ACHN (cell line): ENCODE measurements at regions not wholly inside any gene's neighbourhood (a gene's known extent, or its start where the extent isn't known, plus 50 kb on each side); places are given as distances from the start of the nearest gene placed in this dataset.

Experiments
- DNase-seq: peaks from one replicate; pipeline ENCODE4 v3.0.0-alpha.2; 2015
- in situ Hi-C: cut with HindIII; loops from 2 replicates; pipeline ENCODE4 v1.10.0; 2017; ENCODE audit warnings: low sequenced_read_pairs, low pct_ligation_motif_present, low pct_unique_long_range_greater_than_20kb

DNA sequence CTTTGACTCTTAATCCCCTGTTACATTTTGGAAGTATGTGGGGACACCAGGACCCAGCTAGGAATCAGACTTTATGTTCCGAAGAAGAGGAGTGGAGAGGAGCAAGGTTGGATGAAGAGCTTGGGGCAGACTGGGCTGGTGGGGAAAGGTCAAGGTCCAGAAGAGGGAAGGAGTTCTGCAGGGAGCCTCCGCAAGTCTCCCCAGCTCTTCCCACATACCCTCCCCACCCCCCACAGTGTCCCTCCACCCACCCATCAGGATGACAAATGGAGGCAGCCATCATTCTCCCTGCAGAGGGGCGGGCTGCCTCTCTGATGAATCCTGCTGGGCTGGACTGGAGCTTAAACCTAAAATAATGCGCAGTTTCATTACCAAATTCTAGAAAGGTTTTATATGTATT lies 77.2 kb downstream of the ACKR3 start:
- no peak for DNase-seq
- in situ Hi-C loops = no loop called here

DNA sequence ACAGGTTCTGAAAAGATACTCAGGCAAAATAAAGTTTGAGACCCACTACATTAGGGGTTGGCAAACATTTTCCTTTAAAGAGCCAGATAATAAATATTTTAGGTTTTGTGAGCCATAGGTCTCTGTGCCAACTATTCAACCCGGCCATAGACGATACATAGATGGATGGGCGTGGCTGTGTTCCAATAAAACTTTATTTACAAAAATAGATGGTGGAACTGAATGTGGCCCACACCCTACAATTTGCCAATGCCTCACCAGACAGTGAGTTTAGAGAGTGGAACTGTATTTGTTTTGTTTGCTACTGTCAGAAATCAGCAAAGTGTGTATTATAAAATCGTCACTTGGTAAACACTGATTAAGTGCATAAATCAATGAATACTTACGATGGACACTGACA lies 78.0 kb downstream of the ACKR3 start:
- no peak for DNase-seq
- in situ Hi-C loops = no loop called here

DNA sequence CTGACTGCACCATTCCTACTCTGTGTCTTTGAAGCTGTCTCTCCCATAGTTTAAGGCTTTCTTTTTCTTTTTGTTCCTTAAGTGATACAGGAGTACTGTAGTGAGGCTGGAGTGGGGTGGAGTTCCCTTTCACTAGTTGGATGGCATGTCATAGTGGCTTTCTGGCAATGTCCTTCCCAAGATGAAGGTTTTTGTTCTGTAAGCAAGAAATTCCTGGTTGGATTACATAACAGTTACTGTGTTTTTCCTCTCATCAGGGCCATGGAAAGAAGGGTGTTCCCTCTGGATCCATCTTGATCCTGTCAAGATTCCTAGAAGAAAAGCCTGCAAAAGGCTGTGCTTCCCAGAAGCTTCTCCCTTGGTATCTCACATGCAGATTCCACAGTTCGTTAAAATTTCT lies 84.2 kb downstream of the ACKR3 start:
- no peak for DNase-seq
- in situ Hi-C loops = no loop called here

DNA sequence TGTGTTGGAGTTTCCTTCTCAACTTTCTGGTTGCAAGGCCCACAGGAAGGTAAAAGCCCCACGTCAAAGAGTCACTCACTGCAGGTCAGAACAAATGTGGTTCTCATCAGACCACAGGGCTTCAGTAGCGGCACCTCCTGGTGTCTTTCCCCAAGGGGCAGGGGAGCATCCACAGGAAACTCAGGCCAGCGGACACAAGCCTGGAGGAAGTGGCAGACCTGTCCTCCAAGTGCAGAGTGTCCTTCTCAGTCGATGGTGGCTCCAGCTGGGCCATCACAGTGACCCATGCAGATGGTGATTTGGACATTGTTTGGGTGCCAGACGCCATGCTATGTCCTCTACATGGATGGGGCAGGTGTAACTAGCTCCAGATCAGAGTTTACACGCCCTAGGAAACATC lies 84.9 kb downstream of the ACKR3 start:
- DNase-seq = no peak
- in situ Hi-C loops = no loop called here

DNA sequence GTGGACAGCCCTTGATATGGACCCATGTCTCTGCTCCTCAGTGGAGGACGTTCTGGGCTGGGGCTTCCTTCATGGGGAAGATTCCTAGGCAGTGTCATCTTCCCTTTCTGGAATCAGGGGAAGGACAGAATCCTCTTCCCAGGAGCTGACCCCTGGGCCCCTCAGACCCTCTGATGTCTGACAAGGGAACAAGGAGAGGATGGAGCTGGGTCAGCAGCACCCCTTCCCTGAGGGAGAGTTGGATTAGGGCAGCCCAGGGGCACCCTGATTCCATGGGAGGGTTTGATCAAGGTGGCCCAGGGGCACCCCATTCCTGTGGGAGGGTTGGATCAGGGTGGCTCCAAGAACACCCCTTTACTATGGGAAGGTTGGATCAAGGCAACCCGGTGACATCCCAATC lies 86.5 kb downstream of the ACKR3 start:
- no peak for DNase-seq
- in situ Hi-C loops = no loop called here

DNA sequence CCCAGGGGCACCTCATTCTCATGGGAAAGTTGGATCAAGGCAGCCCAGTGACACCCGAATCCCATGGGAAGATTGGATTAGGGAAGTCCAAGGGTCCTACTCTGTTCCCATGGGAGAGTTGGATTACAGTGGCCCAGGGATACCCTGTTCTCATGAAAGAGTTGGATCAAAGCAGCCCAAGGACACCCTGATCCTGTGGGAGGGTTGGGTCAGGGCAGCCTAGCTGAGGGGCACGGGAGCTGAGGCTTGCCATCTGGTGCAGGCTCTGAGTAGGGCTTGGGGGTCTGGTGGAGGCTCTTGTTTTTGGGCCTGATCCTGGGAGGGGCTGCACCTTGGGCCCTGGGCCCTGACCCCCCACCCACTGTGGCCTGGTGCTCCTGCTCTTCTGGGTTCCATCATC lies 87.1 kb downstream of the ACKR3 start:
- in situ Hi-C loops = no loop called here
- no peak for DNase-seq

DNA sequence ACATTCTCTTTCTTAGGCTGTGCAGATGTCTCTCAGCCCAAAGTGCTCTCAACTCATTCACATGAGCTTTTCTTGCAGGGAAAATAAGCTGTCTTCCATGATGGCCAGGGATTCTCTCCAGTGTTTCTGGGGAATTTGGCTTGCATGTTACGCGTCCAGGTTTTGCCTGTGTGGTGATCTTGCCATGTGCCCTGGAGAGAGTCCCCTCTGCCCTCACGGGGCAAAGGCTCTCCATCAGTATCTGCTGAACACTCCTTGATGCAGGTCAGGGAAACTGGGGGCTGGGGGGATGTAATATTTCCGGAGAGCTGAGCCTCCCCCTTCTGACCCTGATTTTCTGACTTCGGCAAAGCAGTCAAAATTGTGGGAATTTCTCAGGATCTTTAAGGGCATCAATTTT lies 87.6 kb downstream of the ACKR3 start:
- in situ Hi-C loops = no loop called here
- DNase-seq = no peak

DNA sequence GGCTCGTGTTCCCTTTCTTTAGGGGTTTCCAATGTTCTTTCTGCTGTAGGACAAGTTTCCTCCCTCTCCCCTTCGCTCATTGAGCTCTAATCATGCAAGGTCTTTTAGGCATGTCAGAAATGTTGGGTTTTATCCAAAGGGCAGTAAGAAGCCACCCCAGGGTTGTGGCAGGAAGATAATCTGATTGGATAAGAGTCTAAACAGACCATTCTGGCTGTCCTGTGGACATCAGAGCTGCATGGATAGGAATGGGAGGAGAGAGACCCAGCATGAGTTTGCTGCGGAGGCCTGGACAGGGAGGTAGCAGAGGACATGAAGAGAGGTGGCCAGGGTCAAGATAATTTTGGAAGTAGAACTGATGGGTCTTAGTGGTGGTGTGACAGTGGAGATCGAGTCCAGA lies 88.2 kb downstream of the ACKR3 start:
- in situ Hi-C loops = no loop called here
- DNase-seq = no peak

DNA sequence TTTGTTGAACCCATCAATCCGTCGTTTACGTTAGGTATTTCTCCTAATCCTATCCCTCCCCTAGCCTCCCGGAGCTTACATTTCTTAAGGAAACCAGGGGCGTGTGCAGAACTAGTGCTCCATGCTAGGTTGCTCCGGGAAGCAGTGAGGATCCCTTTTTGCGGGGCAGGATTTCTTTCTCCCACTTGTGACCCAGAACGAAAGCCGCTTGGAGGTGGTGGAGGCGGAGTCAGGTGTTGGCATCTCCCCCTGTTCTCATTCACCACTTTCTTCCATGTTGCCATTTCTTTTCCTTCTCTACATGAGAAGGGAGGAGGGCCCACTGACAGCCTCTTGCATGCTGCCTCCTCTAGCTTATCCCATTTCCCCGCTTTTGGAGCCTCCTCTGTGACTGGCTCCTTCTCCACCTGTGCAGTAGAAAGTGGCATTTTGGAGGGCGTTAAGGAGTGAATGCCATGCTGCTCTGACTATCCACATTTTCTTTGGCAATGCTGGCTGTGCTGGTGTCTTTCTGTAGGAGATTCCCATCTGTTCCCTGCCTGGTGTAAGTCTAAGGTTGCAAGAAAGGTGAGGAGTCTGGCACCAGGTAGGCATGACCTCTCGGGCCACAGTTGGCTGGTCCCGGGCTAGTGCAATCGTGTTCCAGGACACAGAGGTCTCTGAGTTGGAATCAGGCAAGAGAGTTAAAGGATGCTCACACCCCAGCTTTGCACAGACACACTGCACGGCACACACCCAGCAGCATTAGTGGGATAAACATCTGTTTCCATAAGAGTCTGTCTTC lies 89.5 kb downstream of the ACKR3 start:
- no peak for DNase-seq
- in situ Hi-C loops = no loop called here

DNA sequence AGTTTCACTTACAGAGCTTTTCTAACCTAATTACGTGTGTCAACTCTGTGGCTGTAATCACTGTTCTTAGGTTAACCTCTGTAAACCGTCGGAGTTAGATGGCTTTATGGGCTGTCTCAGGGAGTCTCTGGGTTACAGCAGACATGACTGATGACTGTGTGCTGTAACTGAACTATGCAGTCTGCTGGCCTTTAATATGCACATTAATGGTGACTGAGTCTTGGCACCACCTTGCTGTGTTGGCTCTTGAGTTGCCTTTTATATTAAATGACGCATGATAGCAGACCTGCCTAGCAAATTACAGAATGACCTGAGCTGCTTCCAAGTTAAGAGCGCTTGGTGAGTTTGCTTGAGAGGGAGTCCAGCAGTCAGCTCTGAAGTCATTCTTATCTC lies 90.1 kb downstream of the ACKR3 start:
- DNase-seq = no peak
- in situ Hi-C loops = no loop called here

DNA sequence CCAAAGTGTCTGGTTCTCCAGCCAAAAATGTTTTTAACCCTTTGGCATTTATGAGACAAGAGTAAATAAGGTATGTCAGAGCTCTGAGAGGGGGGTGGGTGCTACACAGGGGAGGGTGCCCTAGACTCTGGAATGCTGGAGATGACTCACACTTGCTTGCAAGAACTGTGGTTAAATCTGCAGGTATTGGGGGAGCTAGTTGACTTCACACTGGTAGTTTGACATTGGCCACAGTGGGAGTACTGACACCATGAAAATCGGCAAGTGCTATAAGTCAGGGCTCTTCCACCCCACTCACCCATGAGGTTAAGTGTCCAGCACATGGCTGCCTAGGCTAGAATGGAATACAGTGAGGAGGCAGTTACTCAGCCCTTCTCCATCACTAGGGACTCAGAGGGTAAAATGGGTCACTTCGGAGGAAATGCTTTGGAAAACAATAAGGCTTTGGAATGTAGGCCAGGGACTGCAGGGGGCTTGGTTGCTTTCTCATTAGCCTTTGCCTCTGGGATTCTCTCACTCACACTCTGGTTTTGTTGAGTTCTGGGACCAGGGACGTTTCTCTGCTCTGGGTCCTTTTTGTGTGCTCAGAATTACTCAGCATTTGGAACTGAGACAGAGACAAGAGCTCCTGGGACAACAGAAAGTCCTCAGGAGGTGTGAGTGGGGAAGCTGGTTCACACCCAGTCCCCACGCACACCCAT lies 91.6 kb downstream of the ACKR3 start:
- in situ Hi-C loops = no loop called here
- peak; percentile 28 for DNase-seq

DNA sequence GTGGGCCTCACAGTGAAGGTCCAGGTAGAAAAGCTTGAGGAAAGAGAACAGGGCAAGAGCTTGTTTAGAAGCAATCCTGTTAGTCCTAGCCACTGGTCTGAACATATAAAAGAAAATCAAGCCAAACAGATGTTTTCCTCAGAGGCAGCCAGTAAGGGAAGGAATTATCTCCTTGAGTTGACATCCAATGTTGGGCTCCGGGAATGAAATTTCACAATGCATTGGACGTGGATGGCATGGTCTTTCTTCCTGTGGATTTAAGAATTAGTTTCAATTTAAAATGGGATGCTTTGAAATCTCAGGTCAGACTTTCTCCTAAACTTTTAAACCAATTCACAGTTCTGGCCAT lies 92.1 kb downstream of the ACKR3 start:
- no peak for DNase-seq
- in situ Hi-C loops = no loop called here

DNA sequence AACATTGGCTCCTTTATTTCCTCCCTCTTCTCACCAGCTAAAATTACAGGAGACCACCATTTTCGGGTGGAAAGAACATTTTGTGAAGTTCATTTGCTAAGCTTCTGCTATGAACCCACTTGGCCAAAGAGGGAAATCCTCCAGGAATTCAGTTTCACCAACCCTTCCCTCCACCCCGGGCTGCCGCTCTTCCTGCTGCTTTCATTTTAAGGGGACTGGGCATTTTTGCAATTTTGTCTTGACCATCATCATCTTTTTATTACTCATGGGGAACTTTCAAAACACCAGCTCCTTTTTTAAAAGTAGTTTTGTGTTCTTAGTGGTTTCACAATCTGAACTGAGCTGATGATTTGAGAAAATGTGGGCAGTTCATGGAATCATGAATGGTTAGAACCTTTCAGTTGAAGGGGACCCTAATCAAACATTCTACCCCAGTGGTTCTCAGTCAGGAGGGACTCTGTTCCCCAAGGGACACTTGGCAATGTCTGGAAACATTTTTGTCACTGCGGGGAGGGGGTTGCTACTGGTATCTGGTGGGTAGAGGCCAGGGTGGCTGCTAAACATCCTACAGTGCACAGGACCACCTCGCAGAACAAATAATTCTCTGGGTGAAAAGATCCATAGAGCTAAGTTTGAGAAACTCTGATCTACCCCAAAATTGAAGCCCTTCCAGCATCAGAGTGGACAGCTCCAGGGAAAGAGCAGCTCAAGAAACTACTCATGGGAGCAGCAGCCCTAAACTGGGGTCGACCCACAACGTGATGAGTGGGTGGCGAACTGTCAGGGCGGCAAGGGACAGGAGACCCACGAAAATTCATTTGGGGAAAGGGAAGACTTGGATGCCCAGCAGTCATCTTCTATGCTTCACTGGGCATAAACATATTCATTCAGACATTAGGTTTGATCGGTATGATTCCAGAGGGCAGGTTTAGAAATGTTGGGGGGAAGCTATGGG lies 92.9 kb downstream of the ACKR3 start:
- DNase-seq = no peak
- in situ Hi-C loops = no loop called here

DNA sequence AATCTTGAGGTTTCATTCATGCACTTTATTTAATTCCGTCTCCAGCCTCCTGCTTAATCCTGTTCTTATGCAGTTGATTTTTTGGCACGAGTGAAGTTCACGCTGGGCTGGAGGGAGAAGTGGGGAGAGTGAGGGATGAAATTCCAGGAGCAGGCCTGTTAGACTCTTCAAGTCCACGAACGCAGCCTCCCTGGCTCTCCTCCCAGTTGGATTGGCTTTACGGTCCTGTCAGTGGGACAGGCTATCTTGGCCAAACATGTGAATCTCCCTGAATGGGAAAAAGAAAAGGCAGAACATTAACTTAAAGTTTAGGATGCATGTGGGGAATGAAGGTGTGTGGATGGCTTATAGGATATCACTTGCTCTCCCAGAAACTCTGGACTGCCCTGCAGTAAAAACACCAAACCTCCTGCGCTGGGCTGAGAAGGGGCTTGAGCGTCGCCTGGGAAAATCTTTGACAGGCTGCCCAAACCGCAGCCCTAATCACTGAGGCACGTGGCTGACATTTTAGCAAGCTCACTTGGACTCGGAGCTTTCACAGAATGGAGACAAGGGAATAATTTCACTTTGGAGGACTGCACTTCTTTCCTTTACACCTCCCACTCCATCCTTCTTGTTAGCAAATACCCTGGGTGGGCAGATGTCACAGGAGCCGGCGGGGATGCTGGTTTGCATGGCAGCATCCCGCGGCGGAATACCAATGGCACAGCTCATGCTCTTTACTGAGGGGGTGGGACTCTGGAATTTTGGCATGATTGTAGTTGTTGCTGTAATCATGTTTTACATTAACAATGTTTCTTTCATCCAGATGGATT lies 93.9 kb downstream of the ACKR3 start:
- in situ Hi-C loops = no loop called here
- DNase-seq = no peak

DNA sequence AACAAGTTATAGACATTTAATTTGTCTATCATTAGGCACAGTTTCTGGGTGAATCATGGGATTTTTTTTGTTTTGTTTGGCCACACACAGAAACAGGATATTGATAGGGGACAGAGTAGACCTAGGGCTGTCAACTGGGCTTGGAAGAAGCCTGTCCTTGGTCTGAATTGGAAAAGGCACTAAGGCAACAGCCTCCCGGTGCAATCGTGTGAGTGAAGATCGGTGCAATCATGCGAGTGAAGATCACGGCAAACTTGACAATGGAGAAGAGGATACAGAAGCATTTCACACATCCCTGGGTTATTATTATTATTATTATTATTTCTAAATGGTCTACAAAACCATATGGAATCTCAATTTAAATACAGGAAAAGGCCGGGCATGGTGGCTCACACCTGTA lies 94.5 kb downstream of the ACKR3 start:
- no peak for DNase-seq
- in situ Hi-C loops = no loop called here

DNA sequence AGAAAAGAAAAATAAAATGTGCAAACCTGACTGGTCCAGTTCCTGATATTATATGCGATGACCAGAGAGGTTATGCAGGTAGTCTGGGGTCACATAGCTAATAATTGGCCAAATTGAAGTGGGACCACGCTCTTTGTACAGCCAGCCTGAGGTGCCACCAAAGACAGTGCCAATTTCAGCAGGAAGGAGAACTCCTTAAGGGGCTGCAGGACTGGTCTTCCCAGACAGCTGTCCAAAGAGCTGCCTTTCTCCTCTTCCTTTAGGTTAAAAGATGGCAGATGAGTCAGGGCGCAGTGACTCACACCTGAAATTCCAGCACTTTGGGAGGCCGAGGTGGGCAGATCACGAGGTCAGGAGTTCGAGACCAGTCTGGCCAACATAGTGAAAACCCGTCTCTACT lies 95.5 kb downstream of the ACKR3 start:
- no peak for DNase-seq
- in situ Hi-C loops = no loop called here

DNA sequence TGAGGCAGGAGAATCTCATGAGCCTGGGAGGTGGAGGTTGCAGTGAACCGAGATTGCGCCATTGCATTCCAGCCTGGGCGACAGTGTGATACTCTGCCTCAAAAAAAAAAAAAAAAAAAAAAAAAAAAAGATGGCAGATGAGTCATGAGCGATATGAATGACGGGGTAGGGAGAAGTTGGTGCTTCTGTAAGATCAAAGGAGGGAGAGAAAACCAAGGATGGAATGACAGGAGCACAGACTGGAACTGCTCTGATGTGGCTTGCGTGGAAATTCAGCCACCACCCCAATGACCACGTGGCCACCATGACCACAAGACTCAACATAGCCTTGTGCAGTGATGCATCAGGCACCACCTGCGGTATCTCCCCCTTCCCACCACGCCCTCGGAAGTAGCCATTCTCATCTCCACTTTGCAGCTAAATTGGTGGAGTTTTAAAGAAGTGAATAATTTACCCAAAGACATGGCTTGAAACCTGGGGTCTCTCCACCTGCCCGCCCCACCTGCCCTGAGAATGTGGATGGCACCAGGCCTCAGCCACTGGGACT lies 96.0 kb downstream of the ACKR3 start:
- in situ Hi-C loops = no loop called here
- DNase-seq = no peak

DNA sequence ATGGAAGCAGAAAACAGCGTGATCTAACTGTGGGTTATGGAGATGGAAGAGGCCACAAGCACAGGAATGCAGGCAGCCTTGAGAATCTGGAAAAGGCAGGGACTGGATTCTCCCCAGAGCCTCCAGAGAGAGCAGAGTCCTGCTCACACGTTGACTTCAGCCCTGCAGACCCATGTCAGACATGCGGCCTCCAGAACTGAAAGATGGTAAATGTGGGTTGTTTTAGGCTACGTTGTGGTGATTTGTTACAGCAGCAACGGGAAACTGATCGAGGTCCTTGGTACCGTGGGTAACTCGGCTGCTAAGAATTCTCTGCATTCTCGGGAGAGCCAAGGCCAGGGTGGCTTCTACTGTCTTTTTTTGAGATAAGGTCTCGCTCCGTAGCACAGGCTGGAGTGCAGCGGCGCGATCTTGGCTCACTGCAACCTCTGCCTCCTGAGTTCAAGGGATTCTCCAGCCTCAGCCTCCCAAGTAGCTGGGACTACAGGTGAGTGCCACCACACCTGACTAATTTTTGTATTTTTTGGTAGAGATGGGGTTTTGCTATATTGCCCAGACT lies 97.1 kb downstream of the ACKR3 start:
- in situ Hi-C loops = no loop called here
- no peak for DNase-seq
